Inflammatory macrophage treated with lipopolysaccharide for 1 hour (primary cell): ENCODE measurements at regions not wholly inside any gene's neighbourhood (a gene's known extent, or its start where the extent isn't known, plus 50 kb on each side); places are given as distances from the start of the nearest gene placed in this dataset.
"Not testable (repeated sequence)": the region's sequence is repeated elsewhere in the genome, so short reads cannot be mapped to it uniquely, and the experiment has no call there.

Experiments used
- DNase-seq, 2 donors: peaks; one replicate each; pipeline ENCODE4 v3.0.0-alpha.2; 2020 to 2022

DNA sequence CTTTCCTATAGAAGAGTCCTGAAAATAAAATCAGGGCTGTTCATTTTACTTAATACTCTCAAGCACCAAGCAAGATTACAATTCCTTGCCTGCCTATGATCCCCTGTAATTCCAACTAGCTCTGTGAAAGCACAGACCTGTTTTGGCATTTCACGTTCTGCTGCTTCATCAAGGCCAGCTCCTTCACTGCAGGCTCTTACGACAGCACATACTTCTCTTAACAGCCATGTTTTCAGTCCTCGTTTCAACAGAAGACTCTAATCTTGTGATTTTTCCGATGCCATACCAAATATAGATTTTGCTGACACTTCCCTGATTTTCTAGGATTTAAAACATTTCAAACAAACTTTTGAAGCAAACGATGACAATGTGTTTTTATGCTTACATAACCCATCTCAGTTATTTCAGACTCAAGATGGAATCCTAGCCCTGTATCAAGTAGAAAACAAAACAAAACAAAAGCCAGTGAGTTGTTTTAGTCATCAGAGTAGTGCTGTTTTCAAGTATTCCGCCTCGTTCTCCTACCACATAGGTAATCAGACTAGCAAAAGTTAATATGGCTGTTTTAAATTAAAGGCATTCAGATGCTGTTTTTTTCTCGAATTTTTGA, 616.5 kb upstream of the CITED2 start:
- DNase-seq, result no peak

DNA sequence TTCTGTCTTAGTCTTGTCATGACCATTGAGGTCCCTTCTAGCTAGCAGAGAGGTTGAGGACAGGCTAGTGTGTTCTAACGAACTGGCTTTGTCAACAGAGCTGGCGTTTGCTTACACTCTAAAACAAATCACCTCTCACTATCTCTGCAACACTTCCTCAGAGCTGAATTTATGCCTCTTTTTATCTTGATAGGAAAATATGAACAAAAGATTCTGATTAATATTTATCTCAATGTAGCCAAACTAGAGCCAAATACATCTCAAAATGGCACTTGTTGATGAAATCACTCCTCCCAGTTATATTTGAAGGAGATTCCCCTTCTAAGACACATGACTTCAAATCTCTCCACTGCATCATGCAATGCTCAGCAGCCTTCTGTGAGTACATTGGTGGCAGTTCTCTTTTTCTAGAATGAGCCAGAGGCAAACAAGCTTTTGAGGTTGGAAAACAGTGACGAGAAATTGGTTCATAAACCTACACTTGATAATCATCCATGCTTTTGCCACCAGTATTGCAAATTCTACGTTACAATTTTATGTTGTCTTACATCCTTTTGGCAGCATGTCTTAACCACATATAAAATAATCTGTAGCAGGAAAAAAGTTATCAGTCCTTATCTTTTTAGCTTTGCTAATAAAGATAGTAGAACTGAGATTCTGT, 615.7 kb upstream of the CITED2 start:
- DNase-seq, result peak; percentile 13 to 66

DNA sequence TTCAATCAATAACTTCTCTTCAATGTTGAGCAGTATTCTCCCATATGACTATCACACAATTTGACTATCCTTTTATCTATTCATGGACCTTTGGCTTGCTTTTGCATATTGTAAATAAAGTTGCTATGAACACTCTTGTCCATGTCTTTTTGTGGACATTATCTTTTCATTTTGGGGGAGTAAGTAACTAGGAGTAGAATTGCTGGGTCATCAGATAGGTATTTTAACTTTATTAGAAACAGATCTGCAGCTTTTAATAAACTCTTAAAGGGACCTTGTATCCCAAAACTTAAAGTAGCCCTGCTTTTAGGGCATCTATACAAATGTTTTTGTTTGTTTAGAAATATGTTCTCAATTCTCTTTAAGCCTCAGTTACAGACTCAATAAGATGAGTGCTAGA, 614.2 kb upstream of the CITED2 start:
- DNase-seq, result no peak

DNA sequence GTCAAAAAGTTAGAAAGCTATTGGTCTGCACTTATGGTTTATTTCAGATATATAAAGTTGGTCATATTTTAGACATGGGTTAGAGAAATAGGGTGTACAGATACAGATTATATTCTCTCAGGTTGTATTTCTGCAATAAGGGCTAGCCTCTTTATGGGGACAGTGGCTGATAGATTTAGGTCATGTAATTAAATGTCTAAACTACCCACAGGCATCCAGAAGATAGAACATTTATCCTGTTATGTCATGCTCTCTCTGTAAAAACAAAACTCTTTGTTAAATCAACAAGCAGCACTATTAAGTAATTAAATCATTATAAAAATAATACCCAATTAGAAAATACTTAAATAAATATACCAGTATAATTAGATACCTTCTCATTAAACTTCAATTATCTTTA, 612.6 kb upstream of the CITED2 start:
- no peak for DNase-seq

DNA sequence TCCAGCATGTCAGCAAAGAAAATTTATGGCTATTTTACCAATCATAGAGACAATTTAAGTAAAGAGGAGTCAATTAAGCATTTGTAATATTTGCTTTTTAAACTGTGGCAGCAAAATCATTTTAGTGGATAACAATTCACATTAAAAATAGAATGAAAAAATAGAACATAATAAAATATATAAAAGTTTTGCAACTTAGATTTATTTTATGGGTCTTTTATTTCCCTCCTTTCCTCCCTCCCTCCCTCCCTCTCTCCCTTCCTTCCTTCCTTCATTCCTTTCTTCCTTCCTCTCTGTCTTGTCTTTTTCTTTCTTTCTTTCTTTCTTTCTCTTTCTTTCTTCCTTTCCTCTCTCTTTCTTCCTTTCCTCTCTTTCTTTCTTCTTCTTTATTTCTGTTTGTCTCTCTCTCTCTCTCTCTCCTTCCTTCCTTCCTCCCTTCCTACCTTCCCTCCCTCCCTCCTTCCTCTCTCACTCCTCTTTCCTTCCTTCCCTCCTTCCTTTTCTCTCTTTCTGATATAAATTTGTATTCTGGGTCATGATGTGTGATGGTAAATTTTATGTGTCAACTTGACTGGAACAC, 610.9 kb upstream of the CITED2 start:
- no peak for DNase-seq

DNA sequence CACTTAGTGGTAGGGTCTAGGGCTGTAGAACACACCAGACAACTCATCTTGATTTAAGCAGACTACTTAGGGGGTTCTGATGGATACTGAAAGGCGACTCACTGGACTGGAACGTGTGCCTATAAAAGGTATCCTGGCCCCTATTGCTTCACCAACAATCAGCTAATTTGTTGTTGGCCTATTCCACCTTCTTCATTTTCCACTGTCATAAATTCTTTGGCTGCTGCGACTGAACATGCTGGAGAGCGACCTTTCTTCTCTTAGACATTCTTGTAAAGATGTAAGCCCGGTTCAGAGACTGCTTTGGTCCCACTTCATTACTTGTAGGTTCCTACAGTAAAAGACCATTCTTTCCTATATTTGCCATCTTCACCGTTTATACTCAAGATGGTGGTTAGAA, 609.9 kb upstream of the CITED2 start:
- DNase-seq, result no peak

DNA sequence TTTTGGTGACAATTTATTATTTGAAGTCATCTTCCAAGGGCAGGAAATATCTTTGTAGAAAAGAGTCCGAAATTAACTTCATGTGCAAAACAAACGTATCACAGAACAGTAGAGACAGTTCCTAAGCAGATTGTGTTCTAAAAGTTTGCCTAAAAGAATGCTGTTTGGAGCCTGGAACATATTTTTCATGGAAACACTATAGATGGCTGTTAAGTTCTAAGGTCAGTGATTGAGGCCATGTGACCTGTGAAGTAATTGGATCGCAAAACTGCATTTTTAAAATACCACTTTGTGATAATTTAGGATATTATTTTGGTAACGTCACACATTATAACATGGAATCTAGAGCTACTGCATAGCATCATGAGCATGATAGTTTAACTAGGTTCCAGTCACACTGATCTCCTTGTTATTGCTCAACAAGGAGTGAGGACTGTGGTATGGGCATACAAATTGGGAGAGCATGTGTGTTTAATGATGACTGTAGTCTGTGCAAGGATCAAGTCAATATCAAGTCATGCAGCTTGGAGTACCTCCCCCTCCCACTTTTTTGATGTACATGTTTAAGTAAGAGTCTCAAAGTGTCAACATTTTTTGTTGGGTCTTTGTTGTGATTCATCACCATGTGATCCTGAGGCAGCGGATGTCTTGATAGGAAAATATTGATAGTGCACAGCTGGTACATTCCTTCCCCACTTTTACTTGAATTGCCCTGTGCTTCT, 609.3 kb upstream of the CITED2 start:
- no peak for DNase-seq

DNA sequence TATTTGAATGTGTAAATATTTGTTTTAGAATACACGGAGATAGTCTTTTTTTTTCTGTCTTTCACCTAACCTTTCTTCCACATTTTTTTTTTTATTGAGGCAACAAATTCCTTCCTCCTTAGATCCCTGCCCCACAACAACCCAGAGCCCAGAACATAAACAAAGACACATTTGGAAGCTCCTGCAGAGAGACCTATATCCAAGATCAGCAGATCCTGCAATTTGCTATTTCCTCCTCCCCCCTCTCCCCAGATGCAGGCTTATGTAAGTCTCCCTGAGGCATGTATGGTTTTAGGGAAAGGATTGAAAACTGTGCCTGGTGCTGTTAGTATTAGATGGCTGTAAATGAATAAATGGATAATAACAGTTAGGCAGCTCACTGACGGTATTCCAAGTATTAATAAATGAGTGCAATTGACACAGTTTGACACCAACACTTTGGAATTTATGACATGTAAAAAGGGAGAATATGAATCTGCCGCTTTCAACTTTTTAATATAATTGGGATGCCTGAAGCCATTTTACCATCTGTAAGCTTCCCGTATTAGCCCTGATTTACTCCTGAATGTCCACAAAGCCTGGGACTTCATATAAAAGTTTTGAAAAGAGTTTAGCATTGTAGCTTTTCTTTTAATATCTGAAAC, 608.3 kb upstream of the CITED2 start:
- no peak for DNase-seq

DNA sequence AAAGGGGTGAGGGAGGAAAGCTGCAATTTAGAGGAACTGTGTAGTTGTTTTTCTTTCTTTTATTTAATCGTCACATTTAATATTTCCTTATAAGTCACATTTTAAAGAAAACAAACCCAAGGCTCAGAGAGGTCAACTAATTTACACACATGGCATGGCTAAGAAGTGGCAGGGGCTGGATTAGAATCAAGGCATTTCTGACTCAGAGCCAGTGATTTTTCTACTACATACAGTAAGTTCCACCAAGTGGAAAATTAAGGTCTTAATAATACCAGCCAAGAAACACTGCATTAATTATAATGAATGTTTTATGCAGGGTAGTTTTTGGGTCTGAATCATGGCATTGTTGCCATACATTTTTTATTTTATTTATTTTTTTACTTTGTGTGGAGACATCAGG, 607.7 kb upstream of the CITED2 start:
- DNase-seq, result no peak

DNA sequence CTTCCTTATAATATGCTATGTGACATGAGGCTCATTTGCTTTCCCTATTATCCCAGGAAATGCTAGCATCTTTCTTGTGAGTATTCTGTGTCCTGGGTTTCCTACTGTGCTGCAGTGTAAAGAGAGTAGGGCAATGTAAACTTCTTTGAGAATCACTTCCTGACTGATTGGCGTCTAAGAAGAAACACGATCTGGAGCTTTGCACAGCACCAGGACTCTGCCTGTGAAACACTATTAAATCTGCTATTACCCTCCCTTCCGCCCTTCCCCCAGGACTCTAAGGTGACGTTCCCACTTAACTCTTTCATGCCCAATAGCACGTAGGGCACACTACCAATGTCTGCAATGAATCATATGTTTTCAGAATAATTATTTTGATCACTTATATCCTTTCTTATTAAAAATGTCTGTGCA, 607.3 kb upstream of the CITED2 start:
- no peak for DNase-seq

DNA sequence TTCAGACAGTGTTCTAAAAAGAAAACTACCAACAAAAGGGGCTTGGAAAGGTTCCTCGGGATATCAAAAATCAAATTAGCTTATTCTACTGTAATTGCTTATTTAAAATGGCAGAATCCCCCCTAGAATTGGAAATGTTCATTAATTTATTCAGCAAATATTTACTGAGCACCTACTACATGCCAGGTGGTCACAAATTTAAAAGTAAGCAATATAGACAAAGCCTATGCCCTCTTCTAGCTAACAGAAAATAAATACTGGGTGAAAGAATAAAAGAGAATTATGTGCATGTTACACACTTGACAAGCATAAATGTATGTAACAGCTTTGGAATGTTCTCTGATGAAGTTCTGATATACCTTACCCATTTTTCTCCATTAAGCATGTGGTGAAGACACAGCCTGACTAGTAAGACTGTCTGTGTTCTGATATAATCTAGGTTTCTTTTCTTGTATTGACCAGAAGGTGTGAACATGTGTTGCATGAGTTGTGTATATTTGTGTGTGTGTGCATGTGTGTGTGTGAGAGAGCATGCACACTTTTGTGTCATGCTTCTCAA, 606.7 kb upstream of the CITED2 start:
- DNase-seq, result no peak

DNA sequence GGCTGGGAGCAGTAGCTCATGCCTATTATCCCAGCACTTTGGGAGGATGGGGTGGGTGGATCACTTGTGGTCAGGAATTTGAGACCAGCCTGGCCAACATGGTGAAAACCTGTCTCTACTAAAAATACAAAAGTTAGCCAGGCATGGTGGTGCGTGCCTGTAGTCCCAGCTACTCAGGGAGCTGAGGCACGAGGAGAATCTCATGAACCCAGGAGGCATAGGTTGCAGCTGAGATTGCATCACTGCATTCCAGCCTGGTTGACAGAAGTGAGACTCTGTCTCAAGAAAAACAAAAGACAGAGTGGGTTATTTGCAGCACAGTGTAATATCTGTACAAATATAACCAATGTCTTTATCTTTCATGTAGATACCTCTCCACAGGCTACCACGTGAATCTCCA, 606.2 kb upstream of the CITED2 start:
- not testable (repeated sequence) for DNase-seq

DNA sequence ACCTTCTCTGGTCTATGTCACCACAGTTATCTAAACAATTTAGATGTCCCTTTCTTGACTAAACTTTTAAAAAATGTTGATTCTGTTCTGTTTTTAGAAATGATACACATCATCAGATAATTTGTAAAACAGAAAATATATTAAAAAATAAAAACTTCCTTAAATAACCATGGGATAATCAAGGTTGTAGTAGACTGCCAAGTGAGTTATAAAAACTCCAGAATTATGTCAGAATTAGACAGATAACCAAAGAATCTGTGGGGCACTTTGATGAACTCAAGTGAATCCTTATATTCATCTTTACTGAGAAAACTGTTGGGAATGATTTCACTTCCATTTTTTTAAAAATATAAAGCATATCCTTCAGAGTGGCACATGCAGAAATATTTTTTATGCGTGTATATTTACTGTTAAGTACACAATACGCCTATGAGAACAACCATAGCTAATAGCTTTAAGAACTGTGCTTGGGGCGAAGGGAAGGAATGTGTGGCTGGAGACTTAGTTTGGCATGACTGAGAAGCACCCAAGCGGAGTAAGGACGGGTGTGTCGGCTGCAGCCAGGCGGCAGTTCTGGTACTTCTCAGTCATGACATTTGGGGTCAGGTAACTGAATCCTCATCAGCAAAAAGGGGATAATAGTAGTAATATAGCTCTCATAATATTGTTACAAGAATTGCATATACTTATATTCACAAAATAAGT, 604.7 kb upstream of the CITED2 start:
- peak in 1 of 2 donors; percentile 36 for DNase-seq

DNA sequence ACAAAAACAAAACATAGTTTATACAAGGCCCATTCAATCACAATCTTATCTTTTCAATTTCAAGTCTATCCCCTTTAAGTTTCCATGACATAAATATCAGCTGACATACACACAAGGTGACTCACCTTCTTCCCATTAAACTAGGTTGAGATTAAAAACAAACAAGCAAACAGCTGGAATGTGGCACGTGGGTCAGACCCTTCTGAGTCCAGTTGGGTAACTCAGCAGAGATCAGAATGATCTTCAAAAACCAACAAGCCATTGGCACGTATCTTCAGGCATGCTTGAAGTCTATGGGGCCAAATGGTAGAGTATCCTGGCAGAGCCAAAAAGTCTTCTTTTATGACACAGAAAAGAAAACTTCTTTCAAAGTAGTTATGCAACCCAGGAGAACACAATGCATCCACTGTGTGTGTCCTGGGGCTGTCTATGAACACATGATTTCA, 603.5 kb upstream of the CITED2 start:
- no peak for DNase-seq

DNA sequence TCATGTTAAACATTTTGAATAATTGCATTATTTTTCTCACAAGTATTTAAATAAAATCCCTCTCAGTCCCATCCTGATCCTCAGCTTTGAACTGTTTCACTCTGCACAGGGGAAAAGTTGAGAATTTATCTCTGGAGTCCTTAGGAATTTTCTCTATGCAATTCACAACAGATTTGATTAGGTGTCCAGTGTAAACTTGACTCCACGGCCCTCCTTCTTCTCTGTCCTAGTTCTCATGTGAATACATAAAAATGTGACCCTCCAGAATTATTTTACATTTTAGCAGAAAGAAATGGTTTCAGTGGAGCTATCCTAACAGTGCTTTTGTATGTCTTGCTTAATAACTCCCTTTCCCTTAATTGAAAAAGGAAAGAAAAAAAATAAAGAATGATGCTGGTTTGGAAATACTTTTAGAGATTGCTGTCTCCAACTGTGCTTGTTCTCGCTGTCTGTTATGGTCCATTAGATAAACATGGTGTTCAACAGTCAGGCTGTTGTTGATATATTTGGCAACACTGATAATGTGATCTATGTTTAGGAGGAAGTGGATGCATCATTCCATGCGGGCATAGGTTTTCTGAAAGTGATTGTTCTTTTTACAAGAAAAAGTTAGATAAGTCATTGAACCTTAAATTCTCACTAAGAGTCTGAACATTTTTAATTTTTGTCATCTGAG, 599.4 kb upstream of the CITED2 start:
- peak in 1 of 2 donors; percentile 53 for DNase-seq

DNA sequence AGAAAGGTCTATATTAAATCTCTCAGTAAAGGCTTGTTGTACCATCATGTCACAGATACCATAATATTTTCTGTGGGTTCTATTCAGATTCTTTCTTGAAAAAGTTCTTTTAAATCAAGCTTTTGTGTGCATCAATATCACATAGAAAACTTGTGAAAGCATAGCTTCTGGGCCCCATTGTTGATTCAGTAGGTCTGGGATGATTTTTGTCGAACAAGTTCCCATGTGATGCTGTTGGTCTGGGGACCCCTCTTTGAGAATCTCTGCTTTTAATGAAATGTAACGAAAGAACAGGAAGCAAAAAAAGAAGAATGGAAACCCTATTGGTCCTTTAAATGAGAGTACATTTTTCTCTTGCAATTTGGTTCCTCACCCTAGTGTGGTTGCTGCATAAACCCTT, 597.7 kb upstream of the CITED2 start:
- no peak for DNase-seq

DNA sequence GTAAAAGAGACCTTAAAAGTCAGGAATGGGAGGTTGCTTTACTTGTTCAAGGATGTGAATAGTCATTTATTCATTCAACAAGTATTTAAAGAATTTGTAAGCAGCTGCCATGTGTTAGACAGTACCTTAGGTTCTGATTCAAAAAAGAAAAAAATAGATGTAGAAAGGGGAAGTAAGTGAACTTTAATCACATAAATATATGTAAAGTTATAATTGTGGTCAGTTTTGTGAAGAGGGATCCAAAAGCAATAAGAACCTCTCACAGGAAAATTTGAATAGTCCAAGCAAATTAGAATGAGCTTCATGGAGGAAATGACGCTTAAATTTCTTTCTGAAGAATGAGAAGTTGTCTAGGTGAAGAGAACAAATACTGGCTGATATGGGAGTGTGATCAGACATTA, 596.1 kb upstream of the CITED2 start:
- no peak for DNase-seq

DNA sequence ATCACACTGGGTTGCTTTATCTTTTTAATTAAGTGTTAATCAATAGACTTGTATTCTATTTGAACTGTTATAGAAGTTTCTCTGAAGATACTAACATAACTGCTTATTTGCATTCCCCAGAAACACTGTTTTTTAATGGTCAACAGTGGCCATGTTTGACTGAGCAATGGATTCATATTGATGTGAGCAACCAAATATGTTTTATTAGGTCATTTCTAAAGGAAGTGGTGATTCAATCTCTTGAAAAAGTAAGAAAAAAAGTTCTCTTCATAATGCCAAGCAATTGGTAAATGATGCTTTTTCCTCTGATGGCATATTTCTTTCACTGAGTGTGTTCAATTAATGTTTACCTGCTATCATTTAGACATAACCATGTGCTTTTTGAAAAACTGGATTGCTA, 593.0 kb upstream of the CITED2 start:
- DNase-seq, result no peak

DNA sequence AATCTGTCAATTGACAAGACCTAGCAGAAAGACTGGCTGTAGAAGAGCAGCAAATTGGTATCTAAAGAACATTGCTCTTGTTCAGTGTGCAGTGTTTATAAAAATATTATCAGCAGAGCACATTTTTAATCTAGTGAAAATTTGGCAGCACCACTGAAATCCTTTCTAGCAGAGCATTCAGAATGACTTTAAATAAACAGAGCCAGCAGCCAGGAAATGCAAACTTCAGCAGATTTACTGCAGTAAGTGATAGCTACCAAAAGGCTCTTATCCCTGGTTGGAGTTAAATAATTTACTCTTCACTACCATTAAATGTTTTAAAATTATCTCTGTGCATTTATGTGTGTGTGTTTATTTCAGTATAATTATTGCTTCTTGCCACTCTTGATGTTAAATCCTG, 590.9 kb upstream of the CITED2 start:
- no peak for DNase-seq

DNA sequence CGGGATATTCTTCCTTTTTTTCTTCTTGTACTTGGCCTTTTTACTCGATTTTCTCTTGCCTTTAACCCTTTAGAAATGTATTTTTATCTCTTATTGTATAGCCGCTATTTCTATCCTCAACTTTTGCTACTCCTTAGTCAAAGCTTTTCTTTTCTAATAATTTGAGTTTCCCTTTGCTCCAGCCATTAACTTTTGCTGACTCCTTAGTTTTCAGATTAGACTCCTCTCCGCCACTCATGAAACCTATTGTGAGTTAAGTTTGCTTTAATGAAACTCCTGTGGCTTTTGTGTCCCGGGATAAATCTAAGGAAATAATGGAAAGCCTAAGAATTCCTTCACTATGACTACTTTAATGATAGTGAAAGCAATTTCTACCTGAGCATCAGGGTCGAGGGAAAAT, 590.3 kb upstream of the CITED2 start:
- no peak for DNase-seq

DNA sequence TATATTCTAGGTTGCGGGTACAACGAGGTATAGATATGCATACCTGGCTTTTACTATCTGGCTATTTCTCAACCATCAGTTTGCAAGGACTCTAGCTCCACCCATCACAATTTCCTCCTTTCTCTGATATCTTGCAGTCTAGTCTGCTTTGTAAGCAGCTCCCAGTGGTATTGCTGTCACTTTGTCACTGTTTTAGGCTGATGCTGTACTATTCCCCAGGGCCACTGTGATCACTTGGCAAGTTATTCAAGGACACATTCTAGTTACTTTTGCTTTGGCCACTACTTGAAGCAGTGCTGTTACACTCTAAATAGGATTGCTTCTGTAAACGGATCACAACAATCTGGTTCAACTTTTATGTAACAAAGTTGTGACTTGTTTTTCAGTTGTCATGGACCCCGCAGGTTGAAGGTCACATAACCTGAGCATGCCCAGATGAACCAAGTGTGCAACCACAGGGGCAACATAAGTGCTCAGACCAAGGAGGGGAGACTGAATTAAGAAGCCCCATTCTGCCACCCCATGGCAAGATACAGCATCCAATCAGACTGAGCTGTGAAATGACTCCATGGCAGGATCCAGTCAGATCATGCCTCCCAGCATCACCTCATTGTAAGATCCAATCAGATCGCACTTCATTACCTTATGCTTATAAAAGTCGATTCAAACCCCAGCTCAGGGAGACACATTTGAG, 588.4 kb upstream of the CITED2 start:
- no peak for DNase-seq
